Caco-2 (cell line): ENCODE measurements at regions not wholly inside any gene's neighbourhood (a gene's known extent, or its start where the extent isn't known, plus 50 kb on each side); places are given as distances from the start of the nearest gene placed in this dataset.

Source experiments
- BruUV-seq: library from RNA; stranded (reverse); fragments of 400-500 nt; replicated peaks from 2 replicates; lab custom pipeline; 2021; lab: Mats Ljungman, UMichigan
- CTCF ChIA-PET: fragments of 300-600 bp; sonication (Branson Sonifier 250); formaldehyde crosslinking; loops from one replicate; lab custom pipeline; 2022; ENCODE audit warnings: antibody characterized with exemption; lab: Charles Lee
- POLR2A ChIA-PET: fragments of 300-600 bp; sonication (Branson Sonifier 250); formaldehyde crosslinking; loops from one replicate; lab custom pipeline; 2022; ENCODE audit warnings: antibody characterized with exemption; lab: Charles Lee
- DNase-seq, 2 experiments: peaks; one replicate each; pipeline versions ENCODE4 v3.0.0 to v3.0.0-alpha.2; 2020 to 2022
- H3K27me3 ChIP-seq: replicated peaks from 2 replicates; pipeline ENCODE4 v1.6.0; 2011; ENCODE audit warnings: low read length; ENCODE audit not compliant: control insufficient read depth, insufficient read depth
- H3K36me3 ChIP-seq: 2 replicates; pipeline ENCODE4 v1.5.1; 2011; ENCODE audit warnings: low read length; ENCODE audit not compliant: control insufficient read depth, insufficient read depth
- H3K4me1 ChIP-seq: fragments of 250-450 bp; sonication (Bioruptor Pico); 2 replicates; pipeline ENCODE4 v1.5.1; 2020; ENCODE audit warnings: mild to moderate bottlenecking
- H3K4me3 ChIP-seq: 2 replicates; pipeline ENCODE4 v1.5.1; 2011; ENCODE audit warnings: low read depth, mild to moderate bottlenecking, control low read depth, low read length
- H3K9me3 ChIP-seq: fragments of 250-450 bp; sonication (Bioruptor Pico); 2 replicates; pipeline ENCODE4 v1.5.1; 2020; ENCODE audit warnings: mild to moderate bottlenecking, moderate library complexity
- H3K27ac Mint-ChIP-seq: one replicate; pipeline ENCODE4 v1.8.0; 2022; ENCODE audit warnings: mixed read lengths; ENCODE audit not compliant: unreplicated experiment
- H3K27me3 Mint-ChIP-seq: one replicate; pipeline ENCODE4 v1.8.0; 2022; ENCODE audit warnings: mixed read lengths; ENCODE audit not compliant: insufficient read depth, unreplicated experiment
- H3K36me3 Mint-ChIP-seq: one replicate; pipeline ENCODE4 v1.8.0; 2022; ENCODE audit warnings: mild to moderate bottlenecking, mixed read lengths; ENCODE audit not compliant: insufficient read depth, unreplicated experiment
- H3K4me1 Mint-ChIP-seq: one replicate; pipeline ENCODE4 v1.8.0; 2022; ENCODE audit warnings: low read depth, mixed read lengths; ENCODE audit not compliant: unreplicated experiment
- H3K4me3 Mint-ChIP-seq: one replicate; pipeline ENCODE4 v1.8.0; 2022; ENCODE audit warnings: mild to moderate bottlenecking, moderate library complexity, mixed read lengths; ENCODE audit not compliant: unreplicated experiment
- H3K9me3 Mint-ChIP-seq: one replicate; pipeline ENCODE4 v1.8.0; 2022; ENCODE audit warnings: mixed read lengths; ENCODE audit not compliant: unreplicated experiment
- CTCF ChIP-seq, 2 experiments: fragments of 200-600 bp in 1 of 2; IDR thresholded peaks; 1 replicate in 1 of 2; 2 replicates in 1 of 2; pipeline versions ENCODE4 v1.5.1 to v1.8.0; 2011 to 2022; ENCODE audit warnings: antibody characterized with exemption in 1 of 2, control low read depth in 1 of 2, inconsistent platforms in 1 of 2, low read depth in 1 of 2, low read length in 1 of 2, mild to moderate bottlenecking in 1 of 2, moderate library complexity in 1 of 2; ENCODE audit not compliant: insufficient read depth in 1 of 2, severe bottlenecking in 1 of 2, unreplicated experiment in 1 of 2
- intact Hi-C: fragments of 100-400 bp; cut with micrococcal nuclease; formaldehyde crosslinking; loops from one replicate; pipeline ENCODE4 v1.10.0; 2022; ENCODE audit not compliant: unreplicated experiment

- Histone ChIP-seq H3K27me3 (no peaks in the 10 kb centered on the region), H3K4me1 (no peaks in the 10 kb centered on the region), H3K9me3 (no peaks in the 10 kb centered on the region), H3K36me3 (no peaks in the 10 kb centered on the region), H3K4me3 (no peak overlapping the region)
- ChIA-PET CTCF (interaction anchor here (0.7 kb wide), 1 partner anchor 211 kb away, joined by 7 read pairs; no protein-coding TSS in a partner anchor), POLR2A (no interaction called here)
- no peak overlapping the region for H3K4me3 Mint-ChIP-seq
- no peak overlapping the region for H3K27ac Mint-ChIP-seq
- H3K36me3 Mint-ChIP-seq: no peaks in the 10 kb centered on the region
- BruUV-seq: no TSS peak
- no peaks in the 10 kb centered on the region for H3K27me3 Mint-ChIP-seq
- TF ChIP-seq CTCF (IDR thresholded peaks at IDR 0.05; ENCODE audit: insufficient read depth in 1 of 2, low read depth in 1 of 2, low read length in 1 of 2, severe bottlenecking in 1 of 2, unreplicated experiment in 1 of 2): no peak
- no peaks in the 10 kb centered on the region for H3K4me1 Mint-ChIP-seq
- intact Hi-C loops: no loop called here
- peaks cover 11% of the 10 kb centered on the region for H3K9me3 Mint-ChIP-seq
- no peak for DNase-seq
Measured at GRCh38 chr11:37352485-37352884, 754.4 kb upstream of the RAG2 start.

GRCh38 chr11:37343290-37343689, 745.3 kb upstream of the RAG2 start:
- no peak for TF ChIP-seq CTCF (IDR thresholded peaks at IDR 0.05; ENCODE audit: insufficient read depth in 1 of 2, low read depth in 1 of 2, low read length in 1 of 2, severe bottlenecking in 1 of 2, unreplicated experiment in 1 of 2)
- ChIA-PET CTCF (no interaction called here), POLR2A (no interaction called here)
- H3K4me3 Mint-ChIP-seq: no peak overlapping the region
- H3K9me3 Mint-ChIP-seq: peaks cover 9% of the 10 kb centered on the region
- no peak overlapping the region for H3K4me3 ChIP-seq
- no peaks in the 10 kb centered on the region for H3K27me3 ChIP-seq
- H3K4me1 ChIP-seq: no peaks in the 10 kb centered on the region
- H3K27ac Mint-ChIP-seq: no peak overlapping the region
- no peak for DNase-seq
- no peaks in the 10 kb centered on the region for H3K4me1 Mint-ChIP-seq
- H3K36me3 Mint-ChIP-seq: no peaks in the 10 kb centered on the region
- H3K9me3 ChIP-seq: no peaks in the 10 kb centered on the region
- H3K27me3 Mint-ChIP-seq: no peaks in the 10 kb centered on the region
- intact Hi-C loops: no loop called here
- no peaks in the 10 kb centered on the region for H3K36me3 ChIP-seq
- BruUV-seq: no TSS peak

GRCh38 chr11:37336401-37336800, 738.4 kb upstream of the RAG2 start:
- Mint-ChIP-seq H3K9me3 (no peaks in the 10 kb centered on the region), H3K27me3 (no peaks in the 10 kb centered on the region), H3K4me1 (no peaks in the 10 kb centered on the region), H3K4me3 (no peak overlapping the region), H3K36me3 (no peaks in the 10 kb centered on the region), H3K27ac (no peak overlapping the region)
- BruUV-seq: no TSS peak
- CTCF ChIA-PET: interaction anchor here (0.7 kb wide), 1 partner anchor 81 kb away, joined by 3 read pairs; no protein-coding TSS in a partner anchor
- no peak for DNase-seq
- H3K27me3 ChIP-seq: no peaks in the 10 kb centered on the region
- POLR2A ChIA-PET: no interaction called here
- no peaks in the 10 kb centered on the region for H3K4me1 ChIP-seq
- H3K9me3 ChIP-seq: no peaks in the 10 kb centered on the region
- no peak for TF ChIP-seq CTCF (IDR thresholded peaks at IDR 0.05; ENCODE audit: insufficient read depth in 1 of 2, low read depth in 1 of 2, low read length in 1 of 2, severe bottlenecking in 1 of 2, unreplicated experiment in 1 of 2)
- H3K36me3 ChIP-seq: no peaks in the 10 kb centered on the region
- H3K4me3 ChIP-seq: no peak overlapping the region
- intact Hi-C loops: no loop called here
